IMR-90 (cell line): ENCODE measurements at regions not wholly inside any gene's neighbourhood (a gene's known extent, or its start where the extent isn't known, plus 50 kb on each side); places are given as distances from the start of the nearest gene placed in this dataset.
A peak's percentile ranks its signal among the peaks of the same experiment; 100 is the strongest.

Experiments used
- ATAC-seq: fragments of 200-7000 bp; cut with Tn5 transposase; 2 replicates; pipeline ENCODE4 v1.9.1; 2020; ENCODE audit warnings: low read depth, mild to moderate bottlenecking, moderate library complexity
- BruUV-seq: library from RNA; stranded (reverse); fragments of 400-500 nt; replicated peaks from 2 replicates; lab custom pipeline; 2021; lab: Mats Ljungman, UMichigan
- CTCF ChIA-PET: fragments of 300-600 bp; formaldehyde crosslinking; extraction: SDS; loops from one replicate; lab custom pipeline; 2021; ENCODE audit warnings: antibody characterized with exemption; lab: Yijun Ruan, JAX
- POLR2A ChIA-PET: fragments of 300-600 bp; sonication (Branson Sonifier 250); formaldehyde crosslinking; loops from one replicate; lab custom pipeline; 2022; ENCODE audit warnings: antibody characterized with exemption; ENCODE audit not compliant: unreplicated experiment; lab: Charles Lee
- DNase-seq: peaks from one replicate; pipeline ENCODE4 v3.0.0; 2013
- H2AFZ ChIP-seq: replicated peaks from 2 replicates; pipeline ENCODE3; 2013; ENCODE audit warnings: low read length, mild to moderate bottlenecking; ENCODE audit not compliant: poor library complexity
- H2AK5ac ChIP-seq: 2 replicates; pipeline ENCODE4 v1.6.1; 2013; ENCODE audit warnings: low read depth, low read length, inconsistent platforms
- H2AK9ac ChIP-seq: replicated peaks from 2 replicates; pipeline ENCODE3; 2013; ENCODE audit warnings: mild to moderate bottlenecking, low read depth, low read length, moderate library complexity; ENCODE audit not compliant: poor library complexity
- H2BK120ac ChIP-seq: 2 replicates; pipeline ENCODE4 v1.6.1; 2013; ENCODE audit warnings: low read depth, low read length, inconsistent platforms
- H2BK15ac ChIP-seq: 3 replicates; pipeline ENCODE4 v1.6.1; 2013; ENCODE audit warnings: low read depth, low read length, inconsistent platforms
- H2BK20ac ChIP-seq: 2 replicates; pipeline ENCODE4 v1.6.1; 2013; ENCODE audit warnings: low read depth, mild to moderate bottlenecking, inconsistent platforms, low read length, moderate library complexity
- H2BK5ac ChIP-seq: 2 replicates; pipeline ENCODE4 v1.6.1; 2013; ENCODE audit warnings: mild to moderate bottlenecking, low read depth, low read length, inconsistent platforms; ENCODE audit not compliant: poor library complexity, severe bottlenecking
- H3K14ac ChIP-seq: replicated peaks from 2 replicates; pipeline ENCODE4 v1.6.1; 2013; ENCODE audit warnings: low read depth, low read length, inconsistent platforms
- H3K18ac ChIP-seq: 2 replicates; pipeline ENCODE4 v1.6.1; 2013; ENCODE audit warnings: low read depth, low read length, control low read depth
- H3K23ac ChIP-seq: 2 replicates; pipeline ENCODE4 v1.6.1; 2013; ENCODE audit warnings: low read depth, low read length, inconsistent platforms
- H3K27ac ChIP-seq: 2 replicates; pipeline ENCODE4 v1.5.1; 2013; ENCODE audit warnings: mild to moderate bottlenecking, control low read depth, low read length; ENCODE audit not compliant: insufficient read depth
- H3K27me3 ChIP-seq: 2 replicates; pipeline ENCODE4 v1.6.1; 2013; ENCODE audit warnings: low read length; ENCODE audit not compliant: control insufficient read depth, insufficient read depth
- H3K36me3 ChIP-seq: 2 replicates; pipeline ENCODE4 v1.6.1; 2013; ENCODE audit warnings: low read length, mixed read lengths; ENCODE audit not compliant: control insufficient read depth, insufficient read depth
- H3K4ac ChIP-seq: 2 replicates; pipeline ENCODE4 v1.6.1; 2013; ENCODE audit warnings: low read depth, low read length, inconsistent platforms
- H3K4me1 ChIP-seq: 2 replicates; pipeline ENCODE4 v1.6.1; 2013; ENCODE audit warnings: low read length, mixed read lengths; ENCODE audit not compliant: control insufficient read depth, insufficient read depth
- H3K4me2 ChIP-seq: 2 replicates; pipeline ENCODE4 v1.6.1; 2013; ENCODE audit warnings: low read depth, mild to moderate bottlenecking, control low read depth, low read length, moderate library complexity
- H3K4me3 ChIP-seq: 2 replicates; pipeline ENCODE4 v1.5.1; 2013; ENCODE audit warnings: low read depth, mild to moderate bottlenecking, control low read depth, low read length, moderate library complexity; ENCODE audit not compliant: insufficient read depth
- H3K56ac ChIP-seq: 2 replicates; pipeline ENCODE4 v1.6.1; 2013; ENCODE audit warnings: low read length, inconsistent platforms; ENCODE audit not compliant: insufficient read depth; ENCODE audit errors: extremely low read depth
- H3K79me1 ChIP-seq, 2 experiments: 2 replicates each; pipeline ENCODE4 v1.6.1; 2013; ENCODE audit warnings: low read length in 2 of 2, inconsistent platforms in 1 of 2, low read depth in 1 of 2
- H3K9ac ChIP-seq: 2 replicates; pipeline ENCODE4 v1.6.1; 2013; ENCODE audit warnings: low read depth, low read length, control low read depth
- H3K9me1 ChIP-seq: 2 replicates; pipeline ENCODE4 v1.6.1; 2013; ENCODE audit warnings: low read length, inconsistent platforms; ENCODE audit not compliant: insufficient read depth
- H3K9me3 ChIP-seq: 2 replicates; pipeline ENCODE4 v1.6.1; 2013; ENCODE audit warnings: low read length; ENCODE audit not compliant: control insufficient read depth, insufficient read depth
- H4K20me1 ChIP-seq: 2 replicates; pipeline ENCODE4 v1.6.1; 2013; ENCODE audit warnings: low read length, inconsistent platforms; ENCODE audit not compliant: insufficient read depth
- H4K5ac ChIP-seq: 2 replicates; pipeline ENCODE4 v1.6.1; 2013; ENCODE audit warnings: mild to moderate bottlenecking, low read depth, low read length, control low read depth
- H4K8ac ChIP-seq, 2 experiments: 2 replicates each; pipeline ENCODE4 v1.6.1; 2013; ENCODE audit warnings: low read depth in 2 of 2, low read length in 2 of 2, control low read depth in 1 of 2, inconsistent platforms in 1 of 2
- H4K91ac ChIP-seq: 2 replicates; pipeline ENCODE4 v1.6.1; 2013; ENCODE audit warnings: low read depth, low read length, inconsistent platforms; ENCODE audit not compliant: insufficient read depth
- CTCF ChIP-seq: conservative IDR thresholded peaks from 2 replicates; pipeline ENCODE4 v1.5.1; 2012; ENCODE audit warnings: mild to moderate bottlenecking, low read depth, low read length, improper control_type of control experiment
- ELK1 ChIP-seq: fragments of 150-350 bp; IDR thresholded peaks from 2 replicates; pipeline ENCODE4 v1.6.1; 2016; ENCODE audit warnings: low read depth, mild to moderate bottlenecking, low read length, moderate library complexity, borderline replicate concordance
- RAD21 ChIP-seq: IDR thresholded peaks from 2 replicates; pipeline ENCODE4 v1.6.1; 2012; ENCODE audit warnings: low read length, improper control_type of control experiment
- RFX5 ChIP-seq: IDR thresholded peaks from 2 replicates; pipeline ENCODE4 v1.8.0; 2012; ENCODE audit warnings: low read depth, mild to moderate bottlenecking, low read length, moderate library complexity
- SMC3 ChIP-seq: fragments of 150-350 bp; IDR thresholded peaks from 2 replicates; pipeline ENCODE4 v1.6.1; 2016; ENCODE audit warnings: low read depth, mild to moderate bottlenecking, antibody characterized with exemption, low read length, moderate library complexity
- WGBS, 2 experiments: methylation state at CpG; one replicate each; pipeline versions ENCODE4 v1.1.5 to v1.1.7; 2013; ENCODE audit warnings: missing lambda C conversion rate in 2 of 2; ENCODE audit not compliant: insufficient read length in 1 of 2; ENCODE audit errors: extremely low coverage in 2 of 2; 5-methylcytosine and 5-hydroxymethylcytosine counted together
- dilution Hi-C: fragments of 300-500 bp; cut with HindIII; formaldehyde crosslinking; loops from one replicate; pipeline ENCODE4 v1.14.3; 2018; ENCODE audit warnings: low sequenced_read_pairs; ENCODE audit not compliant: unreplicated experiment
- in situ Hi-C: fragments of 300-500 bp; cut with MboI; formaldehyde crosslinking; loops from 3 replicates; pipeline ENCODE4 v1.14.3; 2019; ENCODE audit warnings: low sequenced_read_pairs, inconsistent platforms, mixed read lengths
- intact Hi-C: fragments of 100-400 bp; cut with micrococcal nuclease; formaldehyde crosslinking; loops from 2 replicates; pipeline ENCODE4 v1.10.0; 2022

GRCh38 chr3:107928084-107928445 lies 162.8 kb downstream of the CD47 start:
- H3K36me3 ChIP-seq = no peaks in the 10 kb centered on the region
- no peaks in the 10 kb centered on the region for H3K4me1 ChIP-seq
- TF ChIP-seq SMC3 (no peak), ELK1 (no peak), CTCF (no peak), RAD21 (0 out of 2 replicates have a peak, but pooled peaks have one; percentile 4), RFX5 (no peak)
- no peak overlapping the region for H2BK120ac ChIP-seq
- 0% methylated on average over 1 of the region's 8 CpGs; no CpG with 5 or more reads in 1 of the 2 experiments for WGBS, 2 experiments
- H3K56ac ChIP-seq = no peak overlapping the region
- peak overlapping the region; percentile 2 for H2AK9ac ChIP-seq
- H3K18ac ChIP-seq = no peak overlapping the region
- H3K4me2 ChIP-seq = peak overlapping the region; percentile 68
- H3K14ac ChIP-seq = no peak overlapping the region; the same call in 1 of the 2 replicates
- no peaks in the 10 kb centered on the region for H3K9me1 ChIP-seq
- no peaks in the 10 kb centered on the region for H3K9me3 ChIP-seq
- BruUV-seq = no TSS peak
- H3K9ac ChIP-seq = no peak overlapping the region
- no peaks in the 10 kb centered on the region for H4K20me1 ChIP-seq
- no peak overlapping the region for H2BK5ac ChIP-seq
- H4K91ac ChIP-seq = no peak overlapping the region
- ChIA-PET POLR2A (interaction anchor here (0.6 kb wide), 1 partner anchor 12 kb away, joined by 3 read pairs; no protein-coding TSS in a partner anchor), CTCF (interaction anchor here (0.6 to 1.8 kb wide), 11 partner anchors 10 to 692 kb away, joined by 3 to 5 read pairs (median 3); no protein-coding TSS in a partner anchor)
- no peak overlapping the region; a peak in 1 of 4 replicates for H4K8ac ChIP-seq
- no peak overlapping the region for H3K27ac ChIP-seq
- peak overlapping the region; percentile 85 for H2AFZ ChIP-seq
- no peaks in the 10 kb centered on the region for H3K79me1 ChIP-seq
- no peak overlapping the region for H2AK5ac ChIP-seq
- no peak overlapping the region for H4K5ac ChIP-seq
- dilution Hi-C loops (no loop called here), intact Hi-C loops (loop anchor here (1.0 to 5.0 kb wide), 3 partner anchors 159 to 692 kb away; no protein-coding TSS in a partner anchor), in situ Hi-C loops (loop anchor here (10.0 kb wide), 2 partner anchors 173 to 693 kb away; no protein-coding TSS in a partner anchor)
- no peak overlapping the region for H2BK15ac ChIP-seq
- peaks cover 8% of the 10 kb centered on the region for H3K27me3 ChIP-seq
- H3K4me3 ChIP-seq = peak overlapping the region; percentile 55
- no peak overlapping the region; the same call in 1 of the 2 replicates for H3K23ac ChIP-seq
- peak; percentile 49 for DNase-seq
- no peak overlapping the region for H2BK20ac ChIP-seq
- peak; percentile 47 for ATAC-seq
- H3K4ac ChIP-seq = no peak overlapping the region
